Activated CD8-positive, alpha-beta T cell treated with anti-CD3 and anti-CD28 coated beads for 36 hours (primary cell): ENCODE measurements at regions not wholly inside any gene's neighbourhood (a gene's known extent, or its start where the extent isn't known, plus 50 kb on each side); places are given as distances from the start of the nearest gene placed in this dataset.

Source experiments
- ATAC-seq: fragments of 200-7000 bp; cut with Tn5 transposase; one replicate; pipeline ENCODE4 v1.10.0; 2021; ENCODE audit warnings: mild to moderate bottlenecking, moderate library complexity
- CTCF ChIA-PET: fragments of 350-600 bp; sonication (Branson Sonifier 250); formaldehyde crosslinking; loops from one replicate; lab custom pipeline; 2021; ENCODE audit warnings: antibody characterized with exemption; lab: Charles Lee
- POLR2A ChIA-PET: fragments of 350-600 bp; sonication (Branson Sonifier 250); formaldehyde crosslinking; loops from one replicate; lab custom pipeline; 2021; ENCODE audit warnings: antibody characterized with exemption; lab: Charles Lee
- DNase-seq: peaks from one replicate; pipeline ENCODE4 v3.0.0-alpha.2; 2020
- H3K27ac Mint-ChIP-seq: one replicate; pipeline ENCODE4 v1.8.0; 2021; ENCODE audit warnings: mild to moderate bottlenecking, mixed read lengths
- H3K27me3 Mint-ChIP-seq: one replicate; pipeline ENCODE4 v1.8.0; 2021; ENCODE audit warnings: mixed read lengths
- H3K36me3 Mint-ChIP-seq: one replicate; pipeline ENCODE4 v1.8.0; 2021; ENCODE audit warnings: low read depth, mixed read lengths
- H3K4me1 Mint-ChIP-seq: one replicate; pipeline ENCODE4 v1.8.0; 2021; ENCODE audit warnings: low read depth, mixed read lengths
- H3K4me3 Mint-ChIP-seq: one replicate; pipeline ENCODE4 v1.8.0; 2021; ENCODE audit warnings: mild to moderate bottlenecking, moderate library complexity, mixed read lengths
- H3K9me3 Mint-ChIP-seq: one replicate; pipeline ENCODE4 v1.8.0; 2021; ENCODE audit warnings: mixed read lengths
- intact Hi-C: fragments of 100-400 bp; cut with micrococcal nuclease; formaldehyde crosslinking; loops from one replicate; pipeline ENCODE4 v1.10.0; 2022
- TF ChIP-seq, protein P1 (sequence below): fragments of 200-600 bp; IDR thresholded peaks from one replicate; pipeline ENCODE4 v1.8.0; 2022; ENCODE audit warnings: antibody characterized with exemption, mild to moderate bottlenecking

DNA sequence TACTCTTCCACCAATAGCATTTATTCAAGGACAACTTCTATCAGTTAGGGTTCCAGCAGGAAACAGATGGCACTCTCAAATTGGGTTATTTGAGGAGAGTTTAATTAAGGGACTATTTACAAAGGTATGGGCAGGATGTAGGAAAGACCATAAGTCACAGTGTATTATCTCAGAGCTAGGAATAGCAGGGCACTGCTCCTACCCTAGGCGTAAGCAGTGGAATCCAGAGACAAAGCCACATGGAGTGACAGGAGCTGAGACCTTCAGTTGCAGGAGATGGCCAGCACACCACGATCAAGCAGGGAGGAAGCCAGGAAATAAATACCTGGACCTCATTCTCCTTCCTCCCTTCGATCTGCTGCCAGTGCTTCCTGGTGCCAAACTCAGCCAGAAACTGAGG lies 274.9 kb upstream of the SLC30A5 start:
- DNase-seq (no peak), ATAC-seq (no peak)
- Mint-ChIP-seq H3K27ac (no peak overlapping the region), H3K27me3 (peaks cover 2% of the 10 kb centered on the region), H3K36me3 (no peaks in the 10 kb centered on the region), H3K9me3 (no peaks in the 10 kb centered on the region), H3K4me1 (no peaks in the 10 kb centered on the region), H3K4me3 (no peak overlapping the region)
- intact Hi-C loops, result no loop called here
- TF ChIP-seq, protein P1, sequence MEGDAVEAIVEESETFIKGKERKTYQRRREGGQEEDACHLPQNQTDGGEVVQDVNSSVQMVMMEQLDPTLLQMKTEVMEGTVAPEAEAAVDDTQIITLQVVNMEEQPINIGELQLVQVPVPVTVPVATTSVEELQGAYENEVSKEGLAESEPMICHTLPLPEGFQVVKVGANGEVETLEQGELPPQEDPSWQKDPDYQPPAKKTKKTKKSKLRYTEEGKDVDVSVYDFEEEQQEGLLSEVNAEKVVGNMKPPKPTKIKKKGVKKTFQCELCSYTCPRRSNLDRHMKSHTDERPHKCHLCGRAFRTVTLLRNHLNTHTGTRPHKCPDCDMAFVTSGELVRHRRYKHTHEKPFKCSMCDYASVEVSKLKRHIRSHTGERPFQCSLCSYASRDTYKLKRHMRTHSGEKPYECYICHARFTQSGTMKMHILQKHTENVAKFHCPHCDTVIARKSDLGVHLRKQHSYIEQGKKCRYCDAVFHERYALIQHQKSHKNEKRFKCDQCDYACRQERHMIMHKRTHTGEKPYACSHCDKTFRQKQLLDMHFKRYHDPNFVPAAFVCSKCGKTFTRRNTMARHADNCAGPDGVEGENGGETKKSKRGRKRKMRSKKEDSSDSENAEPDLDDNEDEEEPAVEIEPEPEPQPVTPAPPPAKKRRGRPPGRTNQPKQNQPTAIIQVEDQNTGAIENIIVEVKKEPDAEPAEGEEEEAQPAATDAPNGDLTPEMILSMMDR, result no peak
- CTCF ChIA-PET, result no interaction called here
- POLR2A ChIA-PET, result no interaction called here

DNA sequence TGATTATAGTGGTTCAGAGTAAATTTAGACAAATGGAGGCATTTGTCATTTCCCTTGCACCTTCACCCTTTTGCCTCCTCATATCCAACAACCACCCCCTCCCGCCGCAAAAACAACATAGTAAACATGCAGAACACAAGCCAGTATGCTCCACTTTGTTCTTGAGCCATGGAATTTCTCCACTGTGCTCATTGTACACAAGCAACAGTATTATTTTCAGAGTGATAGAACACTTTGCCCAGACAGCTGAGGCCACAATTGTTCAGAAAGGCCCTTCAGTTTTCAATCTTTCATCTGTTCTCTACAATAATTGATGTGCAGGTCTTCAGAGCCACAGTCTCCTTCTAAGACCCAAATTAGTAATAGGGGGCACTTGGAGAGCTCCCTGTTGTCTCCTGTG lies 272.8 kb upstream of the SLC30A5 start:
- Mint-ChIP-seq H3K9me3 (no peaks in the 10 kb centered on the region), H3K4me1 (no peaks in the 10 kb centered on the region), H3K36me3 (no peaks in the 10 kb centered on the region), H3K4me3 (no peak overlapping the region), H3K27ac (no peak overlapping the region), H3K27me3 (peaks cover 4% of the 10 kb centered on the region)
- ChIA-PET CTCF (no interaction called here), POLR2A (no interaction called here)
- TF ChIP-seq, protein P1, result no peak
- DNase-seq (no peak), ATAC-seq (no peak)
- intact Hi-C loops, result no loop called here

DNA sequence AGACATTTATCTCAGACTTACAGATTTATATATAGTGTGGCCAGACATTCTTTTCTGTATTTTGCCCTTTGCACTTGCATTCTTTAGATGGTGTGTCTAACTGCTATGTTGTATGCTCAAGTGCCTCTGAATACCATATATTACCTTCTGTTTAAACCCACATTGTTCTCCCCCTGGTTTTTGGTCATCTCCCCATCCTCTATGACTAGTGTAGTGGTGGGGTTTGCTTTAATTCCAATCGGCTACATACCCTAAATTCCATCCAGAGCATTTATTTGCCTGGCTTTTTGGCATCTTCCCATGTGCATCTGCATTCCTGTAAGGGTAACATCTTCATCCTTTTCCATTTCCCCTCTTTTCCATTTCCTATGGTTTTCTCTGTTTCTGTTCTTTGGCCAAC lies 271.0 kb upstream of the SLC30A5 start:
- ChIA-PET CTCF (no interaction called here), POLR2A (no interaction called here)
- intact Hi-C loops, result no loop called here
- Mint-ChIP-seq H3K27ac (no peak overlapping the region), H3K36me3 (no peaks in the 10 kb centered on the region), H3K4me1 (no peaks in the 10 kb centered on the region), H3K4me3 (no peak overlapping the region), H3K27me3 (peaks cover 4% of the 10 kb centered on the region), H3K9me3 (no peaks in the 10 kb centered on the region)
- DNase-seq, result no peak
- TF ChIP-seq, protein P1, result no peak
- ATAC-seq, result no peak

DNA sequence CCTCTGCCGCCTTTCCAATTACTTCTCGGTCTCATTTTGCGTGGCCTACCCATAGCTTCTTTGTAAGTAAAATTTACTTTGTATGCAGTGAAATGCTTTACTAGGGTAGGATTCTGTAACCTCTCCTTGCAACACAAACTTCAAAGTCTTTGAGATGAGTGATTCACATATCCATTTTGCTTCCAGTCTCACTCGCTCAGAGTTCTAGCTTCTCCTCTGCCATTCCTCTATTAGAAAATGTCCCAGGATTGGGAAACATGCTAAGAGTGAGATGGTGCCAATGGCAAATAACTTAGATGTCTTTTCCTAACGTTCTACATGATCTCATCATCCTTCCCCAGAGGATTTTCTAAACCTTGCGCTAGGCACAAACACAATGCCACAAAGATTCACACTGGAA lies 270.5 kb upstream of the SLC30A5 start:
- TF ChIP-seq, protein P1, result no peak
- Mint-ChIP-seq H3K36me3 (no peaks in the 10 kb centered on the region), H3K27me3 (peaks cover 4% of the 10 kb centered on the region), H3K4me3 (no peak overlapping the region), H3K27ac (no peak overlapping the region), H3K4me1 (no peaks in the 10 kb centered on the region), H3K9me3 (no peaks in the 10 kb centered on the region)
- intact Hi-C loops, result no loop called here
- no peak for DNase-seq
- ChIA-PET CTCF (no interaction called here), POLR2A (no interaction called here)
- no peak for ATAC-seq

DNA sequence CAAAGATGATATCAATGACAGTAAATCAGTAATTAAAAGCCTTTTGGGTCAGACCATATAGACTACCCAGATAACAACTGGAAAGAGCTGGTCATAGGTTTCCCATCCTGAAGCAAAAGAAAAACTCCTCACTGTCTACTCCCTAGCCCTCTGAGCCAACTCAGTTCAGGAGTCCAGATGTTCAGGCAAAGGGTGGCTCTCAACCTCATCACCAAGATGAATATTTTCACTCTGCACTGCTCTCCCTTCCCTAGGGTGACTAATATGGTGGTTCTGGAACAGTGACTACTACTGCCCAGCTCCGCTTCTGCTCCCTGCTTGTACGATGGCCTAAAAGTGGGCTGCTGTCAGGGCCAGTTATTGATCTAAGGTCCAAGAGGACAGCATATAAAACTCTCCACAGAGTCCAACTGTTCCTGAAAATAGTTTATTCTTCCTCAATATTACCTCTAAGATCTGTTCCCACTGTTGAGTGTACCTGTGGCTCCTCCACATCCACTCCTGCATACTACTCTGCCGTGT lies 263.4 kb upstream of the SLC30A5 start:
- H3K4me1 Mint-ChIP-seq, result no peaks in the 10 kb centered on the region
- ATAC-seq (no peak), DNase-seq (no peak)
- H3K9me3 Mint-ChIP-seq, result no peaks in the 10 kb centered on the region
- H3K36me3 Mint-ChIP-seq, result no peaks in the 10 kb centered on the region
- ChIA-PET CTCF (no interaction called here), POLR2A (no interaction called here)
- intact Hi-C loops, result no loop called here
- H3K27me3 Mint-ChIP-seq, result peaks cover under 1% of the 10 kb centered on the region
- H3K4me3 Mint-ChIP-seq, result no peak overlapping the region
- no peak overlapping the region for H3K27ac Mint-ChIP-seq
- TF ChIP-seq, protein P1, result no peak
